IMR-90 (cell line): ENCODE measurements at regions not wholly inside any gene's neighbourhood (a gene's known extent, or its start where the extent isn't known, plus 50 kb on each side); places are given as distances from the start of the nearest gene placed in this dataset.

Experiments
- ATAC-seq: fragments of 200-7000 bp; cut with Tn5 transposase; 2 replicates; pipeline ENCODE4 v1.9.1; 2020; ENCODE audit warnings: low read depth, mild to moderate bottlenecking, moderate library complexity
- BruUV-seq: library from RNA; stranded (reverse); fragments of 400-500 nt; replicated peaks from 2 replicates; lab custom pipeline; 2021; lab: Mats Ljungman, UMichigan
- CTCF ChIA-PET: fragments of 300-600 bp; formaldehyde crosslinking; extraction: SDS; loops from one replicate; lab custom pipeline; 2021; ENCODE audit warnings: antibody characterized with exemption; lab: Yijun Ruan, JAX
- POLR2A ChIA-PET: fragments of 300-600 bp; sonication (Branson Sonifier 250); formaldehyde crosslinking; loops from one replicate; lab custom pipeline; 2022; ENCODE audit warnings: antibody characterized with exemption; ENCODE audit not compliant: unreplicated experiment; lab: Charles Lee
- DNase-seq: peaks from one replicate; pipeline ENCODE4 v3.0.0; 2013
- H2AFZ ChIP-seq: replicated peaks from 2 replicates; pipeline ENCODE3; 2013; ENCODE audit warnings: low read length, mild to moderate bottlenecking; ENCODE audit not compliant: poor library complexity
- H2AK5ac ChIP-seq: 2 replicates; pipeline ENCODE4 v1.6.1; 2013; ENCODE audit warnings: low read depth, low read length, inconsistent platforms
- H2AK9ac ChIP-seq: replicated peaks from 2 replicates; pipeline ENCODE3; 2013; ENCODE audit warnings: mild to moderate bottlenecking, low read depth, low read length, moderate library complexity; ENCODE audit not compliant: poor library complexity
- H2BK120ac ChIP-seq: 2 replicates; pipeline ENCODE4 v1.6.1; 2013; ENCODE audit warnings: low read depth, low read length, inconsistent platforms
- H2BK15ac ChIP-seq: 3 replicates; pipeline ENCODE4 v1.6.1; 2013; ENCODE audit warnings: low read depth, low read length, inconsistent platforms
- H2BK20ac ChIP-seq: 2 replicates; pipeline ENCODE4 v1.6.1; 2013; ENCODE audit warnings: low read depth, mild to moderate bottlenecking, inconsistent platforms, low read length, moderate library complexity
- H2BK5ac ChIP-seq: 2 replicates; pipeline ENCODE4 v1.6.1; 2013; ENCODE audit warnings: mild to moderate bottlenecking, low read depth, low read length, inconsistent platforms; ENCODE audit not compliant: poor library complexity, severe bottlenecking
- H3K14ac ChIP-seq: replicated peaks from 2 replicates; pipeline ENCODE4 v1.6.1; 2013; ENCODE audit warnings: low read depth, low read length, inconsistent platforms
- H3K18ac ChIP-seq: 2 replicates; pipeline ENCODE4 v1.6.1; 2013; ENCODE audit warnings: low read depth, low read length, control low read depth
- H3K23ac ChIP-seq: 2 replicates; pipeline ENCODE4 v1.6.1; 2013; ENCODE audit warnings: low read depth, low read length, inconsistent platforms
- H3K27ac ChIP-seq: 2 replicates; pipeline ENCODE4 v1.5.1; 2013; ENCODE audit warnings: mild to moderate bottlenecking, control low read depth, low read length; ENCODE audit not compliant: insufficient read depth
- H3K27me3 ChIP-seq: 2 replicates; pipeline ENCODE4 v1.6.1; 2013; ENCODE audit warnings: low read length; ENCODE audit not compliant: control insufficient read depth, insufficient read depth
- H3K36me3 ChIP-seq: 2 replicates; pipeline ENCODE4 v1.6.1; 2013; ENCODE audit warnings: low read length, mixed read lengths; ENCODE audit not compliant: control insufficient read depth, insufficient read depth
- H3K4ac ChIP-seq: 2 replicates; pipeline ENCODE4 v1.6.1; 2013; ENCODE audit warnings: low read depth, low read length, inconsistent platforms
- H3K4me1 ChIP-seq: 2 replicates; pipeline ENCODE4 v1.6.1; 2013; ENCODE audit warnings: low read length, mixed read lengths; ENCODE audit not compliant: control insufficient read depth, insufficient read depth
- H3K4me2 ChIP-seq: 2 replicates; pipeline ENCODE4 v1.6.1; 2013; ENCODE audit warnings: low read depth, mild to moderate bottlenecking, control low read depth, low read length, moderate library complexity
- H3K4me3 ChIP-seq: 2 replicates; pipeline ENCODE4 v1.5.1; 2013; ENCODE audit warnings: low read depth, mild to moderate bottlenecking, control low read depth, low read length, moderate library complexity; ENCODE audit not compliant: insufficient read depth
- H3K56ac ChIP-seq: 2 replicates; pipeline ENCODE4 v1.6.1; 2013; ENCODE audit warnings: low read length, inconsistent platforms; ENCODE audit not compliant: insufficient read depth; ENCODE audit errors: extremely low read depth
- H3K79me1 ChIP-seq, 2 experiments: 2 replicates each; pipeline ENCODE4 v1.6.1; 2013; ENCODE audit warnings: low read length in 2 of 2, inconsistent platforms in 1 of 2, low read depth in 1 of 2
- H3K9ac ChIP-seq: 2 replicates; pipeline ENCODE4 v1.6.1; 2013; ENCODE audit warnings: low read depth, low read length, control low read depth
- H3K9me1 ChIP-seq: 2 replicates; pipeline ENCODE4 v1.6.1; 2013; ENCODE audit warnings: low read length, inconsistent platforms; ENCODE audit not compliant: insufficient read depth
- H3K9me3 ChIP-seq: 2 replicates; pipeline ENCODE4 v1.6.1; 2013; ENCODE audit warnings: low read length; ENCODE audit not compliant: control insufficient read depth, insufficient read depth
- H4K20me1 ChIP-seq: 2 replicates; pipeline ENCODE4 v1.6.1; 2013; ENCODE audit warnings: low read length, inconsistent platforms; ENCODE audit not compliant: insufficient read depth
- H4K5ac ChIP-seq: 2 replicates; pipeline ENCODE4 v1.6.1; 2013; ENCODE audit warnings: mild to moderate bottlenecking, low read depth, low read length, control low read depth
- H4K8ac ChIP-seq, 2 experiments: 2 replicates each; pipeline ENCODE4 v1.6.1; 2013; ENCODE audit warnings: low read depth in 2 of 2, low read length in 2 of 2, control low read depth in 1 of 2, inconsistent platforms in 1 of 2
- H4K91ac ChIP-seq: 2 replicates; pipeline ENCODE4 v1.6.1; 2013; ENCODE audit warnings: low read depth, low read length, inconsistent platforms; ENCODE audit not compliant: insufficient read depth
- BHLHE40 ChIP-seq: fragments of 150-350 bp; IDR thresholded peaks from 2 replicates; pipeline ENCODE4 v1.6.1; 2016; ENCODE audit warnings: mild to moderate bottlenecking, low read depth, low read length
- CHD1 ChIP-seq: IDR thresholded peaks from 2 replicates; pipeline ENCODE4 v1.6.1; 2012; ENCODE audit warnings: low read depth, low read length, improper control_type of control experiment
- MAFK ChIP-seq: IDR thresholded peaks from 2 replicates; pipeline ENCODE4 v1.6.1; 2012; ENCODE audit warnings: low read depth, low read length, improper control_type of control experiment
- MAZ ChIP-seq: IDR thresholded peaks from 2 replicates; pipeline ENCODE4 v1.6.1; 2012; ENCODE audit warnings: low read depth, mild to moderate bottlenecking, low read length, improper control_type of control experiment, moderate library complexity, borderline replicate concordance
- POLR2A ChIP-seq: IDR thresholded peaks from 2 replicates; pipeline ENCODE4 v1.6.1; 2012; ENCODE audit warnings: mild to moderate bottlenecking, low read depth, low read length
- RAD21 ChIP-seq: IDR thresholded peaks from 2 replicates; pipeline ENCODE4 v1.6.1; 2012; ENCODE audit warnings: low read length, improper control_type of control experiment
- RCOR1 ChIP-seq: IDR thresholded peaks from 2 replicates; pipeline ENCODE4 v1.6.1; 2012; ENCODE audit warnings: mild to moderate bottlenecking, low read length, improper control_type of control experiment; ENCODE audit not compliant: insufficient replicate concordance
- USF2 ChIP-seq: fragments of 150-350 bp; IDR thresholded peaks from 2 replicates; pipeline ENCODE4 v1.6.1; 2017; ENCODE audit warnings: mild to moderate bottlenecking, antibody characterized with exemption, low read length, low read depth
- whole genome bisulfite sequencing, 2 experiments: methylation state at CpG; one replicate each; pipeline versions ENCODE4 v1.1.5 to v1.1.7; 2013; ENCODE audit warnings: missing lambda C conversion rate in 2 of 2; ENCODE audit not compliant: insufficient read length in 1 of 2; ENCODE audit errors: extremely low coverage in 2 of 2; 5-methylcytosine and 5-hydroxymethylcytosine counted together
- dilution Hi-C: fragments of 300-500 bp; cut with HindIII; formaldehyde crosslinking; loops from one replicate; pipeline ENCODE4 v1.14.3; 2018; ENCODE audit warnings: low sequenced_read_pairs; ENCODE audit not compliant: unreplicated experiment
- in situ Hi-C: fragments of 300-500 bp; cut with MboI; formaldehyde crosslinking; loops from 3 replicates; pipeline ENCODE4 v1.14.3; 2019; ENCODE audit warnings: low sequenced_read_pairs, inconsistent platforms, mixed read lengths
- intact Hi-C: fragments of 100-400 bp; cut with micrococcal nuclease; formaldehyde crosslinking; loops from 2 replicates; pipeline ENCODE4 v1.10.0; 2022
- TF ChIP-seq, protein P1 (sequence below): conservative IDR thresholded peaks from 2 replicates; pipeline ENCODE4 v1.5.1; 2012; ENCODE audit warnings: mild to moderate bottlenecking, low read depth, low read length, improper control_type of control experiment

DNA sequence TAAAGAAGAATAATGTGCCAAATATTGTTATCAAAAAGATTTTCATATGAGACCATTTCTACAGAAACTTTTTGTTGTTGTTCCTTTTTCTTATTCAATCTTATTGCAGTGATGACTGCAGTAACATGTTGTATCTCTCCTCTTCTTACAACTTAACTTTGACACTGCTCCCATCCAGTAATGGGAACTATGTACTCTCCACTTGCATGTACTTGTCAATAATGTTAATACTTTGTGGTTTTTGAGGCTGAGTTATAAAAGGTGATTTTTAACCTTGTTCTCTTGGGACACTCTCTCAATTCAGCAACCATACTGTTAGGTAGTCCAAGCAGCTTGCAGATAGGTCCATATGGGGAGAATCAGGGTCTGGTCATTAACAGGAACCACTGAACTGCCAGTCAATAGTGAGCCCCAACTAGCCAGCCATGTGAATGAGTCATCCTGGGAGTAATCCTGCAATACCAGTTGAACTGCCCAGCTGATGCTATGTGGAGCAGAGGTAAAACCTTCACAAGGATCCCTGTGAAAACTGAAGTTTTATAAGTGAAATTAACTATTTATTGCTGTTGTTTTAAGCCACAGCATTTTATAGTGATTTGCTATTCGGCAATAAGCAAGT is 199.6 kb upstream of the DAB2 start:
- no peak overlapping the region for H3K4me3 ChIP-seq
- no peak overlapping the region for H3K18ac ChIP-seq
- POLR2A ChIA-PET = no interaction called here
- no peak overlapping the region for H3K9ac ChIP-seq
- H2BK20ac ChIP-seq = no peak overlapping the region
- H3K14ac ChIP-seq = no peak overlapping the region
- no peak overlapping the region for H2BK5ac ChIP-seq
- no peak overlapping the region for H4K8ac ChIP-seq
- H4K5ac ChIP-seq = no peak overlapping the region
- in situ Hi-C loops = no loop called here
- BruUV-seq = no TSS peak
- no peaks in the 10 kb centered on the region for H3K36me3 ChIP-seq
- dilution Hi-C loops = no loop called here
- H3K23ac ChIP-seq = no peak overlapping the region
- H2BK120ac ChIP-seq = no peak overlapping the region
- H3K27me3 ChIP-seq = peaks cover 5% of the 10 kb centered on the region
- peak; percentile 8 for DNase-seq
- no peak overlapping the region for H3K27ac ChIP-seq
- H3K4me1 ChIP-seq = no peaks in the 10 kb centered on the region
- H2BK15ac ChIP-seq = no peak overlapping the region
- H4K91ac ChIP-seq = no peak overlapping the region
- CTCF ChIA-PET = no interaction called here
- no peaks in the 10 kb centered on the region for H3K79me1 ChIP-seq
- intact Hi-C loops = no loop called here
- H3K56ac ChIP-seq = no peak overlapping the region; the same call in 1 of the 2 replicates
- no peak for TF ChIP-seq RCOR1
- no peak for TF ChIP-seq BHLHE40
- TF ChIP-seq MAFK = no peak
- no peak for TF ChIP-seq CHD1
- TF ChIP-seq MAZ = no peak
- TF ChIP-seq RAD21 = no peak
- TF ChIP-seq POLR2A = no peak
- TF ChIP-seq USF2 = no peak
- TF ChIP-seq, protein P1, sequence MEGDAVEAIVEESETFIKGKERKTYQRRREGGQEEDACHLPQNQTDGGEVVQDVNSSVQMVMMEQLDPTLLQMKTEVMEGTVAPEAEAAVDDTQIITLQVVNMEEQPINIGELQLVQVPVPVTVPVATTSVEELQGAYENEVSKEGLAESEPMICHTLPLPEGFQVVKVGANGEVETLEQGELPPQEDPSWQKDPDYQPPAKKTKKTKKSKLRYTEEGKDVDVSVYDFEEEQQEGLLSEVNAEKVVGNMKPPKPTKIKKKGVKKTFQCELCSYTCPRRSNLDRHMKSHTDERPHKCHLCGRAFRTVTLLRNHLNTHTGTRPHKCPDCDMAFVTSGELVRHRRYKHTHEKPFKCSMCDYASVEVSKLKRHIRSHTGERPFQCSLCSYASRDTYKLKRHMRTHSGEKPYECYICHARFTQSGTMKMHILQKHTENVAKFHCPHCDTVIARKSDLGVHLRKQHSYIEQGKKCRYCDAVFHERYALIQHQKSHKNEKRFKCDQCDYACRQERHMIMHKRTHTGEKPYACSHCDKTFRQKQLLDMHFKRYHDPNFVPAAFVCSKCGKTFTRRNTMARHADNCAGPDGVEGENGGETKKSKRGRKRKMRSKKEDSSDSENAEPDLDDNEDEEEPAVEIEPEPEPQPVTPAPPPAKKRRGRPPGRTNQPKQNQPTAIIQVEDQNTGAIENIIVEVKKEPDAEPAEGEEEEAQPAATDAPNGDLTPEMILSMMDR = no peak
- no peaks in the 10 kb centered on the region for H3K9me1 ChIP-seq
- H2AK5ac ChIP-seq = no peak overlapping the region
- no CpG with 5 or more reads among the region's 1 CpG for WGBS, 2 experiments
- H3K9me3 ChIP-seq = no peaks in the 10 kb centered on the region
- H2AFZ ChIP-seq = no peak overlapping the region
- H3K4me2 ChIP-seq = no peak overlapping the region
- no peak overlapping the region for H3K4ac ChIP-seq
- ATAC-seq = 0 out of 2 replicates have a peak, but pooled peaks have one; percentile 51
- no peaks in the 10 kb centered on the region for H4K20me1 ChIP-seq
- peak overlapping the region; percentile 51 for H2AK9ac ChIP-seq
